A673 (cell line): ENCODE measurements at regions not wholly inside any gene's neighbourhood (a gene's known extent, or its start where the extent isn't known, plus 50 kb on each side); places are given as distances from the start of the nearest gene placed in this dataset.

ENCODE experiments used
- BruUV-seq: library from RNA; stranded (reverse); fragments of 400-500 nt; replicated peaks from 2 replicates; lab custom pipeline; 2021; lab: Mats Ljungman, UMichigan
- CTCF ChIA-PET: fragments of 300-600 bp; sonication (Branson Sonifier 250); formaldehyde crosslinking; loops from one replicate; lab custom pipeline; 2022; ENCODE audit warnings: antibody characterized with exemption; lab: Charles Lee
- POLR2A ChIA-PET: fragments of 300-600 bp; sonication (Branson Sonifier 250); formaldehyde crosslinking; loops from one replicate; lab custom pipeline; 2022; ENCODE audit warnings: antibody characterized with exemption; ENCODE audit not compliant: low non-redundant PET; lab: Charles Lee
- DNase-seq: peaks from one replicate; pipeline ENCODE4 v3.0.0-alpha.2; 2015; ENCODE audit warnings: low spot score
- H3K27ac ChIP-seq: fragments of 200-600 bp; sonication (generic); 2 replicates; pipeline ENCODE4 v1.5.1; 2016; ENCODE audit warnings: mixed run types, low read depth, mild to moderate bottlenecking, mixed read lengths, antibody characterized with exemption, low read length; ENCODE audit not compliant: poor library complexity, severe bottlenecking
- H3K27me3 ChIP-seq: fragments of 200-600 bp; sonication (generic); replicated peaks from 2 replicates; pipeline ENCODE4 v1.6.1; 2017; ENCODE audit warnings: mixed run types, low read depth, mild to moderate bottlenecking, mixed read lengths, antibody characterized with exemption, low read length; ENCODE audit not compliant: insufficient read depth, poor library complexity
- H3K36me3 ChIP-seq: fragments of 200-600 bp; sonication (generic); 2 replicates; pipeline ENCODE4 v1.6.1; 2016; ENCODE audit warnings: mixed run types, mild to moderate bottlenecking, mixed read lengths, antibody characterized with exemption, low read length; ENCODE audit not compliant: insufficient read depth, poor library complexity, severe bottlenecking
- H3K4me1 ChIP-seq: fragments of 200-600 bp; sonication (generic); 2 replicates; pipeline ENCODE4 v1.6.1; 2017; ENCODE audit warnings: mixed run types, mild to moderate bottlenecking, mixed read lengths, antibody characterized with exemption, low read length; ENCODE audit not compliant: insufficient read depth, poor library complexity, severe bottlenecking
- H3K4me3 ChIP-seq: fragments of 200-600 bp; sonication (generic); 2 replicates; pipeline ENCODE4 v1.5.1; 2016; ENCODE audit warnings: low read depth, mixed run types, mild to moderate bottlenecking, mixed read lengths, low read length; ENCODE audit not compliant: poor library complexity, severe bottlenecking
- H3K9me3 ChIP-seq: fragments of 200-600 bp; sonication (generic); 2 replicates; pipeline ENCODE4 v1.6.1; 2016; ENCODE audit warnings: mixed run types, low read depth, mild to moderate bottlenecking, mixed read lengths, antibody characterized with exemption, low read length; ENCODE audit not compliant: poor library complexity, severe bottlenecking
- EZH2 ChIP-seq: fragments of 200-600 bp; sonication (generic); IDR thresholded peaks from 2 replicates; pipeline ENCODE4 v1.6.1; 2017; ENCODE audit warnings: borderline replicate concordance, low read depth, mild to moderate bottlenecking, mixed read lengths, antibody characterized with exemption, low read length; ENCODE audit not compliant: poor library complexity, severe bottlenecking
- intact Hi-C: fragments of 100-400 bp; cut with micrococcal nuclease; formaldehyde crosslinking; loops from one replicate; pipeline ENCODE4 v1.10.0; 2022; ENCODE audit not compliant: unreplicated experiment
- TF ChIP-seq, protein P1 (sequence below): fragments of 300-800, 200-600 bp; sonication (generic); conservative IDR thresholded peaks from 2 replicates; pipeline ENCODE4 v1.5.1; 2017; ENCODE audit warnings: low read depth, mild to moderate bottlenecking, antibody characterized with exemption, low read length, moderate library complexity, mixed read lengths

DNA sequence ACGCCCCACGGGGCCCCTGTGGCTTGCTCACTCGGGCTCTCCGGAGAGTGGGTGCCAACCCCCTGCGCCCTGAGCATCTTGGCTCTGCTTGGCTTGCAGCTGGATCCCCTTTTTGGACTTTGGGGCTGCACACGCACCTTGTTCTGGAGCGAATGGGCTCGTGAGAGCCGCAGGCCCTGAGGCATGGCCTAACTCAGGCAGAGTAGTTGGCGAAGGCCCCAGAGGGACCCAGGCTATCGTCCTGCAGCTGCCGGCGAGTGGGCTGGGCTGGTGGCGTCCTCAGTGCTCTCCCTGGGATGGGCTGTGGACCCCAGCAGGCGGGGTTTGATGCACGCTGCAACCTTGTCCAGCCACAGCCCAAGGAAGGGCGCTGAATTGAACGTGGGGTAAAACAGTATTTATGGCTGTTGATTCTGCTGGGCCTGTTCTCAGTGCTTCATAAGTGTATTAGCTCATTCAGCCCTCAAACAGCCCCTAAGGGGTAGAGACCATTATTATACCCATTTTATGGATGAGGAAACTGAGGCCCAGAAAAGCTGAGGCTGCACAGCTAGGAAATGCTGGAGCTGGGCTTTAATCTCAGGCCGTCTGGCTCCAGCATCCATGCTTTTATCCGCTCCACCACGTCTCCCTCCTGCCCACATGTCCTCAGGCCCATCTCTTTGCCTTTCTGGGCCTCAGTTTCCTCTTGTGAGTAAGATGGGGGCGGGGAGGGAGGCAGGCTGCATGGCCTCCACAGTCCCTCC, 171.2 kb upstream of the CIBAR2 start:
- no TSS peak for BruUV-seq
- no peak for DNase-seq
- no peaks in the 10 kb centered on the region for H3K36me3 ChIP-seq
- intact Hi-C loops, result no loop called here
- no peaks in the 10 kb centered on the region for H3K27me3 ChIP-seq
- no peak overlapping the region for H3K4me3 ChIP-seq
- no peaks in the 10 kb centered on the region for H3K9me3 ChIP-seq
- H3K27ac ChIP-seq, result no peak overlapping the region
- no peak for TF ChIP-seq EZH2
- TF ChIP-seq, protein P1, sequence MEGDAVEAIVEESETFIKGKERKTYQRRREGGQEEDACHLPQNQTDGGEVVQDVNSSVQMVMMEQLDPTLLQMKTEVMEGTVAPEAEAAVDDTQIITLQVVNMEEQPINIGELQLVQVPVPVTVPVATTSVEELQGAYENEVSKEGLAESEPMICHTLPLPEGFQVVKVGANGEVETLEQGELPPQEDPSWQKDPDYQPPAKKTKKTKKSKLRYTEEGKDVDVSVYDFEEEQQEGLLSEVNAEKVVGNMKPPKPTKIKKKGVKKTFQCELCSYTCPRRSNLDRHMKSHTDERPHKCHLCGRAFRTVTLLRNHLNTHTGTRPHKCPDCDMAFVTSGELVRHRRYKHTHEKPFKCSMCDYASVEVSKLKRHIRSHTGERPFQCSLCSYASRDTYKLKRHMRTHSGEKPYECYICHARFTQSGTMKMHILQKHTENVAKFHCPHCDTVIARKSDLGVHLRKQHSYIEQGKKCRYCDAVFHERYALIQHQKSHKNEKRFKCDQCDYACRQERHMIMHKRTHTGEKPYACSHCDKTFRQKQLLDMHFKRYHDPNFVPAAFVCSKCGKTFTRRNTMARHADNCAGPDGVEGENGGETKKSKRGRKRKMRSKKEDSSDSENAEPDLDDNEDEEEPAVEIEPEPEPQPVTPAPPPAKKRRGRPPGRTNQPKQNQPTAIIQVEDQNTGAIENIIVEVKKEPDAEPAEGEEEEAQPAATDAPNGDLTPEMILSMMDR, result no peak
- peaks cover 14% of the 10 kb centered on the region for H3K4me1 ChIP-seq
- ChIA-PET CTCF (no interaction called here), POLR2A (no interaction called here)

DNA sequence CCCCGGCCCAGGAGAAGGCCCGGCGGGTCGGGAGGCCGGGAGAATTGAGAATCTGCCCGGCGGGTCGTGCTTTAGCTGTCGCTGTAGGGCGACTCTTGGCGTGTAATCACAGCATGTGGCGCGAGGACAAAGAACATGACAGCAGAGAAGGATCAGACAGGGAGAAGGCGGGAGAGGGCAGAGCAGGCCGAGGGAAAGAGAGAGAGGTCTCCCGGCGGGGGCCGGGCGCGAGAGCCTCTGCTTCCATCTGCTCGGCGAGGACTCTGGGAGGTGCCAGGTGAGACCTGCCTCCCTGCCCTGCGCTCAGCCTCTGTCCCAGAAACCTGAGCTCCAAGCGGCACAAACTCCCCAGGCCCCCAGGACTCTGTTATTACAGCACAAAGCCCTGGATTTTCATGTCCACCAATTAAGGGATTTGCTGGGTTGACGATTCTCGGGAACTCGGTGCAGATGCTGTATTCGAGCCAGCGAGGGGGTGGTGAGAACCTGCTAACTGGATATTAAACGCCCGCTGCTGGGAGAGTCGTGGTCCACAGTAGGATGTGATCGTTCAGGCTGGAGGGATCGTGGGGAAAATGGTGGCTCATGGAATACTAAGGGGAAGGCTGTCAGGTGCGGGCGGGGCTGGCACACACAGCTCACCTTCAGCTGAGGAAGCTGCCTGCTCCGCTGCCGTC, 172.0 kb upstream of the CIBAR2 start:
- BruUV-seq, result no TSS peak
- TF ChIP-seq, protein P1, result no peak
- TF ChIP-seq EZH2, result no peak

DNA sequence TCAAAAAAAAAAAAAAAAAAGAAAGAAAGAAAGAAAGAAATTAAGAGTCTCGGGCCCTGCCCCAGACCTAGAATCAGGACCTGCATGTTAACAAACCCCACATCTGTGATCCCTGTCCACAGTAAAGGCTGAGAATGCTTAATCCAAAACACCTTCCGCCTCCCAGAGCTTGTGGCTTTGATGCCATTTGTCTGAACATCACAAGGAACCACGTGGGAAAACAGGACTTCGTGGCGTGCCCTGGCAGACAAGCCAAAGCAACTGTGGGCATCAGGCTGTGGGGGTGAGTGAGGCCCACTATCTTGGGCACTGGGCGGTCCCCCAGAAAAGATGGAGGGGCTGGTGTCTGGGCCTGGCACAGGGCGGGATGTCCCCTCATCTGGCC, 173.4 kb upstream of the CIBAR2 start:
- CTCF ChIA-PET, result interaction anchor here (0.6 kb wide), 1 partner anchor 171 kb away, joined by 3 read pairs; no protein-coding TSS in a partner anchor
- Histone ChIP-seq H3K27ac (no peak overlapping the region), H3K9me3 (no peaks in the 10 kb centered on the region), H3K4me3 (no peak overlapping the region), H3K4me1 (peaks cover 14% of the 10 kb centered on the region), H3K36me3 (no peaks in the 10 kb centered on the region), H3K27me3 (no peaks in the 10 kb centered on the region)
- intact Hi-C loops, result no loop called here
- POLR2A ChIA-PET, result no interaction called here
- TF ChIP-seq, protein P1, result no peak
- TF ChIP-seq EZH2, result no peak
- DNase-seq, result no peak
- no TSS peak for BruUV-seq

More for the DNA sequence above, 172.0 kb upstream of the CIBAR2 start:
- peaks cover 14% of the 10 kb centered on the region for H3K4me1 ChIP-seq
- intact Hi-C loops, result no loop called here
- ChIA-PET CTCF (interaction anchor here (0.6 kb wide), 1 partner anchor 132 kb away, joined by 3 read pairs; no protein-coding TSS in a partner anchor), POLR2A (no interaction called here)
- no peak overlapping the region for H3K4me3 ChIP-seq
- no peak overlapping the region for H3K27ac ChIP-seq
- no peaks in the 10 kb centered on the region for H3K9me3 ChIP-seq
- DNase-seq, result peak; percentile 43
- no peaks in the 10 kb centered on the region for H3K27me3 ChIP-seq
- H3K36me3 ChIP-seq, result no peaks in the 10 kb centered on the region
